GM21526 (cell line): ENCODE measurements at regions not wholly inside any gene's neighbourhood (a gene's known extent, or its start where the extent isn't known, plus 50 kb on each side); places are given as distances from the start of the nearest gene placed in this dataset.
"Not testable (repeated sequence)": the region's sequence is repeated elsewhere in the genome, so short reads cannot be mapped to it uniquely, and the experiment has no call there.

Source experiments
- ATAC-seq: cut with Tn5 transposase; IDR thresholded peaks from one replicate; pipeline ENCODE4 v1.9.1; 2021; ENCODE audit warnings: moderate library complexity; ENCODE audit not compliant: unreplicated experiment, low FRiP score

GRCh38 chr2:150373374-150373773 lies 114.1 kb downstream of the RND3 start:
- ATAC-seq, result no peak

GRCh38 chr2:150371044-150371818 lies 116.2 kb downstream of the RND3 start:
- no peak for ATAC-seq

- ATAC-seq, result no peak
Measured at GRCh38 chr2:150370561-150370960, 116.9 kb downstream of the RND3 start.

GRCh38 chr2:150369862-150370261 lies 117.6 kb downstream of the RND3 start:
- no peak for ATAC-seq

- no peak for ATAC-seq
Measured at GRCh38 chr2:150358468-150358807, 129.0 kb downstream of the RND3 start.

- no peak for ATAC-seq
Measured at GRCh38 chr2:150357770-150358467, 129.5 kb downstream of the RND3 start.

- ATAC-seq, result no peak
Measured at GRCh38 chr2:150355440-150355839, 132.0 kb downstream of the RND3 start.

GRCh38 chr2:150353376-150353775 lies 134.1 kb downstream of the RND3 start:
- no peak for ATAC-seq

GRCh38 chr2:150351922-150352321 lies 135.5 kb downstream of the RND3 start:
- no peak for ATAC-seq

- ATAC-seq, result no peak
Measured at GRCh38 chr2:150350500-150350899, 137.0 kb downstream of the RND3 start.

- no peak for ATAC-seq
Measured at GRCh38 chr2:150346806-150347205, 140.7 kb downstream of the RND3 start.

- ATAC-seq, result no peak
Measured at GRCh38 chr2:150341982-150342680, 145.3 kb downstream of the RND3 start.

- ATAC-seq, result no peak
Measured at GRCh38 chr2:150339951-150340350, 147.5 kb downstream of the RND3 start.

- ATAC-seq, result no peak
Measured at GRCh38 chr2:150339282-150339681, 148.2 kb downstream of the RND3 start.

- no peak for ATAC-seq
Measured at GRCh38 chr2:150335596-150335995, 151.9 kb downstream of the RND3 start.

GRCh38 chr2:150332383-150332782 lies 155.1 kb downstream of the RND3 start:
- no peak for ATAC-seq

- ATAC-seq, result no peak
Measured at GRCh38 chr2:150327564-150328489, 159.6 kb downstream of the RND3 start.

GRCh38 chr2:150325656-150326314 lies 161.7 kb downstream of the RND3 start:
- ATAC-seq, result no peak

GRCh38 chr2:150323071-150323470 lies 164.4 kb downstream of the RND3 start:
- ATAC-seq, result not testable (repeated sequence)

GRCh38 chr2:150320608-150321007 lies 166.9 kb downstream of the RND3 start:
- ATAC-seq, result no peak
